Lower leg skin (tissue), 3 donors: ENCODE measurements at regions not wholly inside any gene's neighbourhood (a gene's known extent, or its start where the extent isn't known, plus 50 kb on each side); places are given as distances from the start of the nearest gene placed in this dataset.

Experiments used
- POLR2A ChIP-seq, 2 donors: fragments of 450-650 bp; IDR thresholded peaks; one replicate each; pipeline ENCODE4 v1.6.1; 2016 to 2017; ENCODE audit warnings: antibody characterized with exemption in 2 of 2, mild to moderate bottlenecking in 1 of 2, moderate library complexity in 1 of 2
- TF ChIP-seq, protein P1 (sequence below), 3 donors: fragments of 450-650 bp; IDR thresholded peaks; one replicate each; pipeline ENCODE4 v1.5.1; 2016; ENCODE audit warnings: antibody characterized with exemption in 3 of 3, mild to moderate bottlenecking in 3 of 3, moderate library complexity in 2 of 3

DNA sequence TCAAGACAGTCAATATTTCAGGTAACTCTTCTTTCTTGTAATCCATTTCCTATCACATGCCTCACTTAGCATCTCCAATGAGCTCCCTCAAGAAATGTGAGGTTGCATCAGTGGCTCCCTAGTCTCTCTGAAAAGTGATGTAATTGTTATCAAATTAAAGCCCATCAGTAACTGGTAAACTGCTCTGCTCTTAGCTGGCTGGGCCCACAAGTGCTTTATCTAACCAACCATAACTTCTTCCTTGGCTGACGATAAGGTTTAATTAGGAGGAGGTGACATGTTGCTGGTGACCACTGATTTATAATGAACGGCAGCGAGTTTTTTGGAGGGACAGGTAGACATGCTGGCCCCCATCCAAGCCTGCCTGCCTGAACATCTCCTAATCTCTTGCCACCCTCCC lies 79.6 kb downstream of the RTP4 start:
- TF ChIP-seq, protein P1, sequence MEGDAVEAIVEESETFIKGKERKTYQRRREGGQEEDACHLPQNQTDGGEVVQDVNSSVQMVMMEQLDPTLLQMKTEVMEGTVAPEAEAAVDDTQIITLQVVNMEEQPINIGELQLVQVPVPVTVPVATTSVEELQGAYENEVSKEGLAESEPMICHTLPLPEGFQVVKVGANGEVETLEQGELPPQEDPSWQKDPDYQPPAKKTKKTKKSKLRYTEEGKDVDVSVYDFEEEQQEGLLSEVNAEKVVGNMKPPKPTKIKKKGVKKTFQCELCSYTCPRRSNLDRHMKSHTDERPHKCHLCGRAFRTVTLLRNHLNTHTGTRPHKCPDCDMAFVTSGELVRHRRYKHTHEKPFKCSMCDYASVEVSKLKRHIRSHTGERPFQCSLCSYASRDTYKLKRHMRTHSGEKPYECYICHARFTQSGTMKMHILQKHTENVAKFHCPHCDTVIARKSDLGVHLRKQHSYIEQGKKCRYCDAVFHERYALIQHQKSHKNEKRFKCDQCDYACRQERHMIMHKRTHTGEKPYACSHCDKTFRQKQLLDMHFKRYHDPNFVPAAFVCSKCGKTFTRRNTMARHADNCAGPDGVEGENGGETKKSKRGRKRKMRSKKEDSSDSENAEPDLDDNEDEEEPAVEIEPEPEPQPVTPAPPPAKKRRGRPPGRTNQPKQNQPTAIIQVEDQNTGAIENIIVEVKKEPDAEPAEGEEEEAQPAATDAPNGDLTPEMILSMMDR (IDR thresholded peaks at IDR 0.05): no peak
- no peak for TF ChIP-seq POLR2A (IDR thresholded peaks at IDR 0.05)
